ENCODE measurements at regions not wholly inside any gene's neighbourhood (a gene's known extent, or its start where the extent isn't known, plus 50 kb on each side); places are given as distances from the start of the nearest gene placed in this dataset.

DNA sequence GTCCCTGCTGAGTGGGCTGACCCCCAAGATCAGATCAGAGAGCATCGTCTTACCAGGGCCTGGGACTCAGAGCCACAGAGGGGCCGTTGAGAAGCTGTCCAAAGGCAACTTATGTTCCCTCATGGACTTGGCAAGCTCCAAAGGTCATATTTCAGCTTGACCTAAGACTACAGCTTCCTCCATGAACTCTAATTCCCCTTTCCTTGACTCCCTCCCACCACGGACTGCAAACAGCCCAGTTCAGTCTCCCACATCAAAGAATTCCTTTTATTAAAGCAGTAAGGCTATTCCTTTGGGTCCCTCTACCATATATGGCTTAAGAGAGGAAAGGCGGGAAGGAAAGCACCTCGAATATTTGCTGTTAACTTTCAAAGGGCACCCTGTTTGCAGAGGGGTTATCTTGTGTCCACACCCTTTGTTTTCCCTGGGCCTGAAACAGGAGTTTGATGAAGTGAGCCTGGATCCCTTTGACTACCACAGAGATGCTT is 146.1 kb upstream of the THBS1 start:
- Histone ChIP-seq H3K4me1 (ENCODE audit: insufficient read depth, low read length, poor library complexity, severe bottlenecking) (no peaks in the 10 kb centered on the region), H3K4me3 (ENCODE audit: low read depth, low read length, poor library complexity, severe bottlenecking) (no peak overlapping the region), H3K9me3 (ENCODE audit: low read depth, low read length, poor library complexity, severe bottlenecking) (no peaks in the 10 kb centered on the region), H3K36me3 (ENCODE audit: insufficient read depth, low read length, poor library complexity, severe bottlenecking) (no peaks in the 10 kb centered on the region), H3K27ac (ENCODE audit: low read depth, low read length, poor library complexity, severe bottlenecking) (no peak overlapping the region), H3K27me3 (replicated peaks; ENCODE audit: insufficient read depth, low read depth, low read length, poor library complexity) (peaks cover 42% of the 10 kb centered on the region)
- BruUV-seq (replicated peaks) = no TSS peak
- TF ChIP-seq EZH2 (IDR thresholded peaks at IDR 0.05; ENCODE audit: borderline replicate concordance, low read depth, low read length, poor library complexity, severe bottlenecking) (no peak), CTCF (conservative IDR thresholded peaks at IDR 0.05; ENCODE audit: low read depth, low read length) (no peak)
- DNase-seq (ENCODE audit: low spot score) = no peak
- intact Hi-C loops (cut with micrococcal nuclease; ENCODE audit: unreplicated experiment) = no loop called here
- ChIA-PET CTCF (no interaction called here), POLR2A (ENCODE audit: low non-redundant PET) (no interaction called here)

DNA sequence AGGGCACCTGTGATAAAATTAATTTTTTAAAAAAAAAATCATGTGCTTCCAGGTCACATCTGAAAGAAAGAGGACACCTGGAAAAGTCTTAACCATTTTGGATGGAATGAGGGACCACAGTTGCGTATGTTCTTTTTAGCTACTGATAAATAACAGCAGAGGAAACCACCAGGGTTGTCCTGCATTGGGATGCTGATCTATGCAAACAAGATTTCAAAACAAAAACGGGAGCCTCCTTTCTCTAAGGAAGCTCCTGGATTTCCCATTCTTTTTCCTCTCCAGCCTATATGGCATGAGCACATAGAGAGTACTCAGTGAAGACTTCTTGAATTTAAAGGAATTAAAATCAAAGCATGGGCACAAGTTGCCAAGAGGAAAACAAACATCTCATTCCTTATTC is 145.6 kb upstream of the THBS1 start:
- Histone ChIP-seq H3K4me3 (ENCODE audit: low read depth, low read length, poor library complexity, severe bottlenecking) (no peak overlapping the region), H3K9me3 (ENCODE audit: low read depth, low read length, poor library complexity, severe bottlenecking) (no peaks in the 10 kb centered on the region), H3K27me3 (replicated peaks; ENCODE audit: insufficient read depth, low read depth, low read length, poor library complexity) (peaks cover 42% of the 10 kb centered on the region), H3K27ac (ENCODE audit: low read depth, low read length, poor library complexity, severe bottlenecking) (no peak overlapping the region), H3K4me1 (ENCODE audit: insufficient read depth, low read length, poor library complexity, severe bottlenecking) (no peaks in the 10 kb centered on the region), H3K36me3 (ENCODE audit: insufficient read depth, low read length, poor library complexity, severe bottlenecking) (no peaks in the 10 kb centered on the region)
- no peak for DNase-seq (ENCODE audit: low spot score)
- intact Hi-C loops (cut with micrococcal nuclease; ENCODE audit: unreplicated experiment) = no loop called here
- TF ChIP-seq CTCF (conservative IDR thresholded peaks at IDR 0.05; ENCODE audit: low read depth, low read length) (no peak), EZH2 (IDR thresholded peaks at IDR 0.05; ENCODE audit: borderline replicate concordance, low read depth, low read length, poor library complexity, severe bottlenecking) (no peak)
- no TSS peak for BruUV-seq (replicated peaks)
- POLR2A ChIA-PET (ENCODE audit: low non-redundant PET) = no interaction called here
- CTCF ChIA-PET = no interaction called here

GRCh38 chr15:39438260-39438659 is 142.6 kb upstream of the THBS1 start:
- intact Hi-C loops (cut with micrococcal nuclease; ENCODE audit: unreplicated experiment) = no loop called here
- no peaks in the 10 kb centered on the region for H3K9me3 ChIP-seq (ENCODE audit: low read depth, low read length, poor library complexity, severe bottlenecking)
- TF ChIP-seq EZH2 (IDR thresholded peaks at IDR 0.05; ENCODE audit: borderline replicate concordance, low read depth, low read length, poor library complexity, severe bottlenecking) (no peak), CTCF (conservative IDR thresholded peaks at IDR 0.05; ENCODE audit: low read depth, low read length) (no peak)
- ChIA-PET POLR2A (ENCODE audit: low non-redundant PET) (no interaction called here), CTCF (no interaction called here)
- DNase-seq (ENCODE audit: low spot score) = no peak
- no peak overlapping the region for H3K27ac ChIP-seq (ENCODE audit: low read depth, low read length, poor library complexity, severe bottlenecking)
- peaks cover 42% of the 10 kb centered on the region for H3K27me3 ChIP-seq (replicated peaks; ENCODE audit: insufficient read depth, low read depth, low read length, poor library complexity)
- BruUV-seq (replicated peaks) = no TSS peak
- H3K36me3 ChIP-seq (ENCODE audit: insufficient read depth, low read length, poor library complexity, severe bottlenecking) = no peaks in the 10 kb centered on the region
- no peaks in the 10 kb centered on the region for H3K4me1 ChIP-seq (ENCODE audit: insufficient read depth, low read length, poor library complexity, severe bottlenecking)
- no peak overlapping the region for H3K4me3 ChIP-seq (ENCODE audit: low read depth, low read length, poor library complexity, severe bottlenecking)
